ENCODE measurements at regions not wholly inside any gene's neighbourhood (a gene's known extent, or its start where the extent isn't known, plus 50 kb on each side); places are given as distances from the start of the nearest gene placed in this dataset.
A peak's percentile ranks its signal among the peaks of the same experiment; 100 is the strongest.

- H3K27me3 Mint-ChIP-seq (ENCODE audit: low read depth), result peaks cover 16% of the 10 kb centered on the region
- no peak for TF ChIP-seq CTCF (IDR thresholded peaks at IDR 0.05; ENCODE audit: unreplicated experiment in 3 of 3)
- H3K4me3 Mint-ChIP-seq, result peak overlapping the region in 1 of 3 experiments; percentile 28
- H3K9me3 Mint-ChIP-seq, result no peaks in the 10 kb centered on the region
- H3K36me3 Mint-ChIP-seq (ENCODE audit: low read depth), result no peaks in the 10 kb centered on the region
- H3K4me1 Mint-ChIP-seq, result peaks cover 25% of the 10 kb centered on the region
- H3K27ac Mint-ChIP-seq, result peak overlapping the region in 2 of 3 experiments; percentile 12 to 19
Measured at GRCh38 chr16:73234496-73234895, 186.6 kb upstream of the ZFHX3 start.

GRCh38 chr16:73233846-73234424, 186.0 kb upstream of the ZFHX3 start:
- Mint-ChIP-seq H3K36me3 (ENCODE audit: low read depth) (no peaks in the 10 kb centered on the region), H3K9me3 (no peaks in the 10 kb centered on the region), H3K4me3 (peak overlapping the region in 1 of 3 experiments; percentile 28), H3K27me3 (ENCODE audit: low read depth) (peaks cover 16% of the 10 kb centered on the region), H3K27ac (peak overlapping the region in 2 of 3 experiments; percentile 12 to 19), H3K4me1 (peaks cover 25% of the 10 kb centered on the region)
- no peak for TF ChIP-seq CTCF (IDR thresholded peaks at IDR 0.05; ENCODE audit: unreplicated experiment in 3 of 3)

- H3K36me3 Mint-ChIP-seq (ENCODE audit: low read depth), result no peaks in the 10 kb centered on the region
- peak overlapping the region in 1 of 3 experiments; percentile 78 for H3K4me3 Mint-ChIP-seq
- H3K9me3 Mint-ChIP-seq, result no peaks in the 10 kb centered on the region
- H3K27ac Mint-ChIP-seq, result peak overlapping the region in 1 of 3 experiments; percentile 32
- peaks cover 25% of the 10 kb centered on the region for H3K4me1 Mint-ChIP-seq
- no peak for TF ChIP-seq CTCF (IDR thresholded peaks at IDR 0.05; ENCODE audit: unreplicated experiment in 3 of 3)
- H3K27me3 Mint-ChIP-seq (ENCODE audit: low read depth), result peaks cover 16% of the 10 kb centered on the region
Measured at GRCh38 chr16:73233329-73233765, 185.4 kb upstream of the ZFHX3 start.

GRCh38 chr16:73232555-73233328, 184.8 kb upstream of the ZFHX3 start:
- H3K27ac Mint-ChIP-seq, result peak overlapping the region; percentile 18 to 36 (median 32)

GRCh38 chr16:73231944-73232554, 184.1 kb upstream of the ZFHX3 start:
- TF ChIP-seq CTCF (IDR thresholded peaks at IDR 0.05; ENCODE audit: unreplicated experiment in 3 of 3), result no peak
- Mint-ChIP-seq H3K4me1 (peaks cover 25% of the 10 kb centered on the region), H3K36me3 (ENCODE audit: low read depth) (no peaks in the 10 kb centered on the region), H3K4me3 (peak overlapping the region in 2 of 3 experiments; percentile 64 to 78), H3K27ac (peak overlapping the region in 2 of 3 experiments; percentile 32 to 36), H3K9me3 (no peaks in the 10 kb centered on the region), H3K27me3 (ENCODE audit: low read depth) (peaks cover 16% of the 10 kb centered on the region)

More at GRCh38 chr16:73232555-73233328, 184.8 kb upstream of the ZFHX3 start:
- Mint-ChIP-seq H3K27me3 (ENCODE audit: low read depth) (peaks cover 16% of the 10 kb centered on the region), H3K4me3 (peak overlapping the region; percentile 30 to 78 (median 64)), H3K4me1 (peaks cover 25% of the 10 kb centered on the region), H3K9me3 (no peaks in the 10 kb centered on the region), H3K36me3 (ENCODE audit: low read depth) (no peaks in the 10 kb centered on the region)
- TF ChIP-seq CTCF (IDR thresholded peaks at IDR 0.05; ENCODE audit: unreplicated experiment in 3 of 3), result no peak

All from nephron (organoid).